ELF-1 (cell line): ENCODE measurements at regions not wholly inside any gene's neighbourhood (a gene's known extent, or its start where the extent isn't known, plus 50 kb on each side); places are given as distances from the start of the nearest gene placed in this dataset.

Experiments
- DNase-seq: peaks from one replicate; pipeline ENCODE4 v3.0.0-alpha.2; 2016; ENCODE audit warnings: low read depth, low spot score

DNA sequence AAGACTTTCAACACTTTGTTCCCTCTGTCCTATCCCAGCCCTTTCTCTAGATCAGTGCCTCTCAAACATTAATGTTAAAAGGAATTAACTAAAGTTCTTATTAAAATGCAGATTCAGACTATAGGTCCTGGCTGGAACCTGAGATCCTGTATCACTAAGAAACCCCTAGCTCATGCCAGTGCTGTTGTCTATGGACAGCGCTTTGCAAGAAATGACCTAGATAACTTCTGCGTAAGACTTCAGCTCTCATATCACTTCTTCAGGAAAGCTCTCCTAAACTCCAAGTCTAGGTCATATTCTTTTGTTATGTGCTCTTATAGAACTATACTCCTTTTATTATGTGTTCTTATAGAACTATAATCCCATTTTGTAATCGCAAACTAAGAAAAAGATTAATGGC lies 67.8 kb upstream of the CDIN1 start:
- no peak for DNase-seq

DNA sequence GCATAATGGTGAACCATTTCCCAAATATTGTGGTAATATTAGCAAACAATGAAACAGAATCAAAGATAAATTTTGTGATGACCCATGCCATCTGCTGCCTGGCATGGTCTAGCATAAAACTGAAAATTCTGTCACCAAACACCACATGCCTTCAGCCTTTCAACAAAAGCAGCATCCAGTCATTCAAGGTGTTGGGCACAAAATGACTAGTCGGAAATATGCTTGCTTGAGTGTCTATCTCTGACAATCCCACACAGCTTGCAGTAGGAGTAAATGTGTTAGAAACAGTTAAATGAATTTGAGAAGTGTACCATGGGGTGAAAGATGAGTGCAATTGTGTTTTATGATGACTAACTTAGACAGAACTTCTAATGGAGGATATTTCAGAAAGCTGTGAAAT lies 61.7 kb upstream of the CDIN1 start:
- DNase-seq, result no peak

DNA sequence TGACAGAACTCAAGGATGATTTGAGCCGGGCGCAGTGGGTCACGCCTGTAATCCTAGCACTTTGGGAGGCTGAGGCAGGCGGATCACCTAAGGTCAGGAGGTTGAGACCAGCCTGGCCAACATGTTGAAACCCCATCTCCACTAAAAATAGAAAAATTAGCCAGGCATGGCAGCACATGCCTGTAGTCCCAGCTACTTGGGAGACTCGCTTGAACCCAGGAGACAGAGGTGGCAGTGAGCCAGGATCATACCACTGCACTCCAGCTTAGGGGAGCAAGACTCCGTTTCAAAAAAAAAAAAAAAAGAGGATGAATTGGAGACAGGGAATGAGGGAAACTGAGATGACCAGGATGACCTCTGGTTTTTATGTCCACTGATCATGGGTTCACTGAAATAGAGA lies 60.4 kb upstream of the CDIN1 start:
- no peak for DNase-seq

DNA sequence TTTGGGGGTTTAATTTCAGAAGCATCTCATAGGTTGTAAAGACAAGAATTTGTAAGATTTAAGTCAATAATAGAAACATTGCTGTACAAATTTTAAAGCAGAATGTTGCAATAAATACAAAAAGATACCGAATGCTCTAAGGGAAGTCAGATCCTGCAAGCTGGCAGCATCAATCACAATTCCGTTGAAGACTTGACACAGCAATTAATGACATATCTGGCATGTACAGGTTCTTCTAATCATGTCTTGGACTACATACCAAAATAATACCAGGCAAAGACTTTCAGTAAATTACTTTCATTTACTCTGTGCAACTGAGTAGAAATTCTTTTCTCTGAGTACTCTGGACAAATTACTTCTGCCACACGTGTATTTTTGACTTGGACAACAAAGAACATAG lies 54.0 kb upstream of the CDIN1 start:
- DNase-seq, result no peak

DNA sequence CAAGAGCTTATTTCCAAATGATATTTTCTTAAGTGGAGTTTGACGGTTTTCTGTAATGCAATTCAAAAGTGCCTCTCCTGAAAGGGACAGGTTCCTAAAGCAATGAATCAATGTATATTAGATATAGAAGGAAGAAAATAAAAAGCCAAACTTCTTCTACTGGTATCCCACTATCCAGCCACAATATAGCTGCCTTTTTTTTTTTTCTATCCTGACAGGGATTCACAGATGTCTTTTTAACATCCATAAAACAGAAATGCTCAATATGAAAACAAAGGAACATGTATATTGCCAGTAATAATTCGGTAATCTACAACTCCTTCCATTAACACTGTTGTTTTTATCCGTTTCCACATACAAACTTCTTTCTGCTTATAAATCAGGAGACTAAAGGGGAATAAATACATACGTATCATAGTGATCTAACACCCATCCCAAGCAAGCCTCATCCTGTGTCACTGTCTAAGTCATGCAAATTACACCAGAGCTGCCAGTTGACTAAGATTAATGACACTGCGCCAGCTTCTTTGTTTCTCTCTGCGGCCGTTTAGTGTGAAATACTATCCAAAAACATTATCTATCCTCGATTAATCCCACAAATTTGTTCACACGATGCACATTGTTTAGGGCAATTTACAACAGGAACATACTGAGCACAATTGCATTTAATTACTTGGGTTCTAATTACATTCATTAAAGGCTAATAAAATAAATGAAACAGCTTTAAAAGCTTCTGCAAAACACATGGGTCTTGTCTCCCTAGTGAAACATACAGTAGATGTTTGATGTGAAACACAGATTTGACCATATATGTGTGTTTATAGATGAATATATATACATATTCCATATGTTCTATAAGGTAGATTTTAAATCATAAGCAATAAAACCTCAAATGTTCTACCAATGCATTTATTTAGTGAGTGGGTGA lies 51.9 kb upstream of the CDIN1 start:
- DNase-seq, result peak; percentile 52

DNA sequence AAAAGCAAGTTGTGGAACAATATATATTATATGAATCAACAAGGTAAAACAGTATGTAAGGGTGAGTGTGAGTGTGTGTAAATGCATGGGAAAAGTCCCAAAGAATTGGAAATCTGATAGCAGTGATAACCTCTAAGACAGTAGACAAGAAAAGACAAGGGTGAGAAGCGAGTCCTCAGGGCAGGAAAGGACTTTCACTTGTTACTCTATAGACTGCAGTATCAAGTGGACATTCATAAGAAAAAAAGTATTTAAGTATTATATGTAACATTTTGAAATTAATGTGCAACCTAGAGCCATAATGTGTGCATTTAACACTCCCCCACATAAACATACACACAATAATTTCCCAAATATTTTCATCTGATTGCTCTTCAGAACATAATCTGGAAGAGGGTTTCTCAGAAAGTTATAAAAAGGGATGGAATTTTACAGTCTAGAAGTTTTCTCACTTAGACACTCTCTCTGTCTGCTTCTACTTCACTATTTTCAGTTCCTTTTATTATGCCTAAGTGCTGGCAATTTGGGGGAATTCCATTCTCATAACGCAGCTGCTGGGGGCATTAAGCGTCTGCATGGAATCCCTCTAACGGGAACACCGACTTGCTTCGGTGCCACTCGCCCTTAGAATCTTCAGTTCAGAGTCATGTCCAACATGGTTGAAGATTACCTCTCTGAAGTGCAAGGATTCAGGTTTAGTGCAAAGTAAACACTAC lies 50.0 kb upstream of the CDIN1 start:
- no peak for DNase-seq
